Chondrocyte (in vitro differentiated cells): ENCODE measurements at regions not wholly inside any gene's neighbourhood (a gene's known extent, or its start where the extent isn't known, plus 50 kb on each side); places are given as distances from the start of the nearest gene placed in this dataset.

Experiments
- DNase-seq: peaks from one replicate; pipeline ENCODE4 v3.0.0; 2021; ENCODE audit warnings: mixed read lengths, low spot score
- H3K27ac Mint-ChIP-seq: one replicate; pipeline ENCODE4 v1.8.0; 2021; ENCODE audit warnings: mild to moderate bottlenecking, moderate library complexity, mixed read lengths; ENCODE audit not compliant: unreplicated experiment
- H3K27me3 Mint-ChIP-seq: 2 replicates; pipeline ENCODE4 v1.8.0; 2021; ENCODE audit warnings: low read depth, mixed read lengths
- H3K36me3 Mint-ChIP-seq: 2 replicates; pipeline ENCODE4 v1.8.0; 2021; ENCODE audit warnings: low read depth, mixed read lengths
- H3K4me1 Mint-ChIP-seq: 2 replicates; pipeline ENCODE4 v1.8.0; 2021; ENCODE audit warnings: low read depth, mild to moderate bottlenecking, mixed read lengths
- H3K4me3 Mint-ChIP-seq: one replicate; pipeline ENCODE4 v1.8.0; 2021; ENCODE audit warnings: mild to moderate bottlenecking, moderate library complexity, mixed read lengths; ENCODE audit not compliant: unreplicated experiment
- H3K9me3 Mint-ChIP-seq: 2 replicates; pipeline ENCODE4 v1.8.0; 2021; ENCODE audit warnings: low read depth, mixed read lengths
- CTCF ChIP-seq: fragments of 200-600 bp; sonication (generic); IDR thresholded peaks from 2 replicates; pipeline ENCODE4 v1.5.0; 2021; ENCODE audit warnings: antibody characterized with exemption, mild to moderate bottlenecking, moderate library complexity

- no peak for DNase-seq
- Mint-ChIP-seq H3K4me1 (peaks cover 13% of the 10 kb centered on the region), H3K36me3 (no peaks in the 10 kb centered on the region), H3K4me3 (no peak overlapping the region), H3K27ac (no peak overlapping the region), H3K9me3 (no peaks in the 10 kb centered on the region), H3K27me3 (no peaks in the 10 kb centered on the region)
- no peak for TF ChIP-seq CTCF
Observed at GRCh38 chr13:33508060-33508459, 222.5 kb upstream of the STARD13 start.

GRCh38 chr13:33509642-33510229, 224.2 kb upstream of the STARD13 start:
- Mint-ChIP-seq H3K4me3 (no peak overlapping the region), H3K27me3 (no peaks in the 10 kb centered on the region), H3K9me3 (no peaks in the 10 kb centered on the region), H3K4me1 (peaks cover 24% of the 10 kb centered on the region), H3K27ac (peak overlapping the region; percentile 62), H3K36me3 (no peaks in the 10 kb centered on the region)
- TF ChIP-seq CTCF, result no peak
- DNase-seq, result no peak

GRCh38 chr13:33510350-33510970, 224.9 kb upstream of the STARD13 start:
- no peak for TF ChIP-seq CTCF
- H3K27ac Mint-ChIP-seq, result peak overlapping the region; percentile 62
- H3K4me3 Mint-ChIP-seq, result no peak overlapping the region
- no peaks in the 10 kb centered on the region for H3K36me3 Mint-ChIP-seq
- no peak for DNase-seq
- no peaks in the 10 kb centered on the region for H3K9me3 Mint-ChIP-seq
- no peaks in the 10 kb centered on the region for H3K27me3 Mint-ChIP-seq
- H3K4me1 Mint-ChIP-seq, result peaks cover 24% of the 10 kb centered on the region

- peaks cover 27% of the 10 kb centered on the region for H3K4me1 Mint-ChIP-seq
- no peaks in the 10 kb centered on the region for H3K27me3 Mint-ChIP-seq
- no peak overlapping the region for H3K27ac Mint-ChIP-seq
- TF ChIP-seq CTCF, result no peak
- H3K4me3 Mint-ChIP-seq, result no peak overlapping the region
- H3K36me3 Mint-ChIP-seq, result no peaks in the 10 kb centered on the region
- no peak for DNase-seq
- no peaks in the 10 kb centered on the region for H3K9me3 Mint-ChIP-seq
Observed at GRCh38 chr13:33512880-33513554, 227.5 kb upstream of the STARD13 start.

DNA sequence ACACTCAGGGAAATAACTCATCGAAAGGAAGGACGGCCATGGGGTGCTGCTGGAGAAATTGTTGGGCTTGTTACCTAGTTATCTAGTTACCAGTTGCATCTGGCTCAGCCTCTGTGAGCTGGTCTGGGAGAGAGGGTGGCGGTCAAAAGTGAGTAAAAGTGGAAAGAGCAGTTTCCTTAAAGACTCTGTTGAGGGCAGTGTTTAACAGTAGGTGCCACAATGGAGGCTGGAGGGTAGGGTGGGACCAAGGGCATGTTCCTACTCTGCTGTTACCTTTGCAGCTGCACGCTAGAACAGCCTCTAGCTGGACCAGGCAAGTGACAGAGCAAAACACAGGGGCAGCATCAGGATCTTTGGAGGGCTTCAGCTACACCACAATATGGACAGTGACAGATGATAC, 228.8 kb upstream of the STARD13 start:
- Mint-ChIP-seq H3K4me1 (peaks cover 35% of the 10 kb centered on the region), H3K36me3 (no peaks in the 10 kb centered on the region), H3K27ac (no peak overlapping the region)

More for the DNA sequence above, 228.8 kb upstream of the STARD13 start:
- H3K4me3 Mint-ChIP-seq, result no peak overlapping the region
- no peaks in the 10 kb centered on the region for H3K27me3 Mint-ChIP-seq
- DNase-seq, result no peak
- TF ChIP-seq CTCF, result no peak
- no peaks in the 10 kb centered on the region for H3K9me3 Mint-ChIP-seq
